ENCODE measurements at regions not wholly inside any gene's neighbourhood (a gene's known extent, or its start where the extent isn't known, plus 50 kb on each side); places are given as distances from the start of the nearest gene placed in this dataset.
"Not testable (repeated sequence)": the region's sequence is repeated elsewhere in the genome, so short reads cannot be mapped to it uniquely, and the experiment has no call there.

DNA sequence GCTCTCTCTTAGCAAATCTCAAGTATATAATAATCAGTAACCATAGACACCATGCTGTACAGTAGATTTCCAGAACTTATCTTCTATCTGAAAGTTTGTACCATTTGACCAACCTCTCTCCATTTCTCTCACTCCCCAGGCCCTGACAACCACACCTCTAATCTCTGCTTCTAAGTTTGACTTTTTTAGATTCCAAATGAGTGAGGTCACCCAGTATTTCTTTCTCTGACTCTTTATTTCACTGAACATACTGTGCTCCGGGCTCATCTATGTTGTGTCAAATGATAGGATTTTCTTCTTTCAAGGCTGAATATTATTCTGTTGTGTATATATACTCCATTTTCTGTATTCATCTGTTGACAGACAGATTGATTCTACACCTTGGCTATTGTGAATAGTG, 110.1 kb upstream of the METTL14 start:
- not testable (repeated sequence) for TF ChIP-seq EZH2 (IDR thresholded peaks at IDR 0.05; ENCODE audit: low read depth)
- TF ChIP-seq, protein P1, sequence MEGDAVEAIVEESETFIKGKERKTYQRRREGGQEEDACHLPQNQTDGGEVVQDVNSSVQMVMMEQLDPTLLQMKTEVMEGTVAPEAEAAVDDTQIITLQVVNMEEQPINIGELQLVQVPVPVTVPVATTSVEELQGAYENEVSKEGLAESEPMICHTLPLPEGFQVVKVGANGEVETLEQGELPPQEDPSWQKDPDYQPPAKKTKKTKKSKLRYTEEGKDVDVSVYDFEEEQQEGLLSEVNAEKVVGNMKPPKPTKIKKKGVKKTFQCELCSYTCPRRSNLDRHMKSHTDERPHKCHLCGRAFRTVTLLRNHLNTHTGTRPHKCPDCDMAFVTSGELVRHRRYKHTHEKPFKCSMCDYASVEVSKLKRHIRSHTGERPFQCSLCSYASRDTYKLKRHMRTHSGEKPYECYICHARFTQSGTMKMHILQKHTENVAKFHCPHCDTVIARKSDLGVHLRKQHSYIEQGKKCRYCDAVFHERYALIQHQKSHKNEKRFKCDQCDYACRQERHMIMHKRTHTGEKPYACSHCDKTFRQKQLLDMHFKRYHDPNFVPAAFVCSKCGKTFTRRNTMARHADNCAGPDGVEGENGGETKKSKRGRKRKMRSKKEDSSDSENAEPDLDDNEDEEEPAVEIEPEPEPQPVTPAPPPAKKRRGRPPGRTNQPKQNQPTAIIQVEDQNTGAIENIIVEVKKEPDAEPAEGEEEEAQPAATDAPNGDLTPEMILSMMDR (conservative IDR thresholded peaks at IDR 0.05) = not testable (repeated sequence)

Measured in PC-9 (cell line).